GM12874 (cell line): ENCODE measurements at regions not wholly inside any gene's neighbourhood (a gene's known extent, or its start where the extent isn't known, plus 50 kb on each side); places are given as distances from the start of the nearest gene placed in this dataset.

Experiments
- TF ChIP-seq, protein P1 (sequence below): IDR thresholded peaks from 2 replicates; pipeline ENCODE4 v1.5.1; 2011; ENCODE audit warnings: low read depth, mild to moderate bottlenecking, control low read depth, low read length, moderate library complexity; ENCODE audit not compliant: insufficient read depth

DNA sequence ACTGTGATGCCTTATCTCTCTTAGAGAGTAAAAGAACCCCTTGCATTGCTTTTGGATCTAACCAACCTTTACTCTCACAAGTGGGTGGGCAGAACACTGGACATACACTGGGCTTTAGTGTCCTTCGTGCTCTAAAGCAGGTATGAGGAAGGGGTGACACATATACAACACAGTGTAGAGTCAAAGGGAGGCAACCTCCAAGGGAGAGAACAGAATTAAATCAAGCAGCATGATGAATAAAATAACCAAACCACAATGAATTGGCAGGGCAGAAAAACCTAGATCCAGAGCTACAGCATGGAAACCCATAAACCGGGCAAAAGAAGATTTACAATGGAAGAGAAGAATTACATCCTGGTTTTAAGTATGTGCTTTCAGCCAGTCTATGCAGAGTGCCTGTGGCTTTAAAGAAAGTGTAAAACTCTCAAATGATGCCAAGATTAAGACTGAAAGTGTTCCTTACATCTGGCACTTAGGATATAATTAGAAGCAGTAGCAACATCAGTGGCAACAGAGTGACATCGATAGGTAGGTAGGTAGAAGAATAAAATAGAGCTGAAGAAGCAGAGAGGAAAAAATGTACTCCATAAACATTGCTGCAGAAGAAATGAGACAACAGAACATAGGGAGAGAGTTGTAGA is 191.7 kb upstream of the ZC3H15 start:
- TF ChIP-seq, protein P1, sequence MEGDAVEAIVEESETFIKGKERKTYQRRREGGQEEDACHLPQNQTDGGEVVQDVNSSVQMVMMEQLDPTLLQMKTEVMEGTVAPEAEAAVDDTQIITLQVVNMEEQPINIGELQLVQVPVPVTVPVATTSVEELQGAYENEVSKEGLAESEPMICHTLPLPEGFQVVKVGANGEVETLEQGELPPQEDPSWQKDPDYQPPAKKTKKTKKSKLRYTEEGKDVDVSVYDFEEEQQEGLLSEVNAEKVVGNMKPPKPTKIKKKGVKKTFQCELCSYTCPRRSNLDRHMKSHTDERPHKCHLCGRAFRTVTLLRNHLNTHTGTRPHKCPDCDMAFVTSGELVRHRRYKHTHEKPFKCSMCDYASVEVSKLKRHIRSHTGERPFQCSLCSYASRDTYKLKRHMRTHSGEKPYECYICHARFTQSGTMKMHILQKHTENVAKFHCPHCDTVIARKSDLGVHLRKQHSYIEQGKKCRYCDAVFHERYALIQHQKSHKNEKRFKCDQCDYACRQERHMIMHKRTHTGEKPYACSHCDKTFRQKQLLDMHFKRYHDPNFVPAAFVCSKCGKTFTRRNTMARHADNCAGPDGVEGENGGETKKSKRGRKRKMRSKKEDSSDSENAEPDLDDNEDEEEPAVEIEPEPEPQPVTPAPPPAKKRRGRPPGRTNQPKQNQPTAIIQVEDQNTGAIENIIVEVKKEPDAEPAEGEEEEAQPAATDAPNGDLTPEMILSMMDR, result no peak

GRCh38 chr2:186299610-186300009 is 186.4 kb upstream of the ZC3H15 start:
- TF ChIP-seq, protein P1, result no peak

- TF ChIP-seq, protein P1, result no peak
Measured at GRCh38 chr2:186302263-186302662, 183.8 kb upstream of the ZC3H15 start.

- TF ChIP-seq, protein P1, result no peak
Measured at GRCh38 chr2:186303091-186303490, 183.0 kb upstream of the ZC3H15 start.

DNA sequence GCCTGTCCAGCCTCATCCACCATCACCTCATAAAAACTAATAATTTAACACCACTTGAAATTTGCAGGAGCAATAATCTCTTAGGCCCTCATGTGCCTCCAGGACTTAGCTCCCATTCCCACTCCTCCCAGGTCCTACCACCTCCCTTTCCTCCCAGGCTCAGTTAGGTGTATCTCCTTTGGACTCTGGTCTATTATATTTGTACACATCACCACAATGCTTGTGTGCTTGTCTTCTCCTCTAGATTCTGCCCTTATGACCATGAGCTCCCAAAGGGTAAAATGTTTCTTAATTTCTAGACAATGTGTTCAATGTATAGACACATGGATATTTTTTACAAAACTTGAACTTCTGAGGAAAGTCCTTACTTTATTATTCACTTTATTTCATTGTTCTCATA is 182.0 kb upstream of the ZC3H15 start:
- TF ChIP-seq, protein P1, result no peak

- TF ChIP-seq, protein P1, result no peak
Measured at GRCh38 chr2:186306754-186307153, 179.3 kb upstream of the ZC3H15 start.

DNA sequence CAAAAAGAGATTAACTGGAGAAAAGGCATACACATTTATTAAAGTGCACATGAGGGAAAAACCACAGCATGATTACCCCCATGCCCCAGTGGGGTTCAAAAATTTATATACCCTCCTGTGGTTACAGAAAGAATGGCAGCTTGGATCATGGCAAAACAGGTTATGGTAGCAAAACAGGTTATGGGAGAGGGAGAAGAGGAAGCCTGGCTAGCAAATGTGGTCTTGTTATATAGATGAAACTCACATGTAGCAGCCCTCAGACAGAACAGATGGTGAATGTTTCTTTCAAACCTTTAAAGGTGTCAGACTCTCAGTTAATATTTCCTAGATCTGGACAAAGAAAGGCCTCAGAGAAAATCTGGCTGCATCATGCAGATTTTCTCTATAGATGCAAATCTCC is 178.2 kb upstream of the ZC3H15 start:
- TF ChIP-seq, protein P1, result no peak
